HCT116 (cell line): ENCODE measurements at regions not wholly inside any gene's neighbourhood (a gene's known extent, or its start where the extent isn't known, plus 50 kb on each side); places are given as distances from the start of the nearest gene placed in this dataset.

Experiments
- ATAC-seq: fragments of 200-7000 bp; cut with Tn5 transposase; 2 replicates; pipeline ENCODE4 v1.9.1; 2020; ENCODE audit warnings: mild to moderate bottlenecking, moderate library complexity
- BruUV-seq: library from RNA; stranded (reverse); fragments of 400-500 nt; replicated peaks from 2 replicates; lab custom pipeline; 2021; lab: Mats Ljungman, UMichigan
- CTCF ChIA-PET: fragments of 300-600 bp; sonication (Branson Sonifier 250); formaldehyde crosslinking; loops from one replicate; lab custom pipeline; 2021; ENCODE audit warnings: antibody characterized with exemption; lab: Charles Lee
- POLR2A ChIA-PET: fragments of 300-600, 350-600 bp; sonication (Branson Sonifier 250); formaldehyde crosslinking; loops from one replicate; lab custom pipeline; 2021; ENCODE audit warnings: antibody characterized with exemption; lab: Charles Lee
- RAD21 ChIA-PET, 2 experiments: fragments of 300-600 bp; sonication (Branson Sonifier 250); formaldehyde crosslinking; loops; one replicate each; lab custom pipeline; 2023; ENCODE audit warnings: low total read pairs in 2 of 2; ENCODE audit not compliant: uncharacterized antibody in 2 of 2, unreplicated experiment in 2 of 2, low non-redundant PET in 1 of 2; lab: Charles Lee
- DNase-seq: peaks from one replicate; pipeline ENCODE4 v3.0.0-alpha.2; 2010; ENCODE audit warnings: low read depth, low spot score
- H2AFZ ChIP-seq: fragments of 200-600 bp; shearing (Covaris generic), sonication (generic); 2 replicates; pipeline ENCODE4 v1.6.1; 2017; ENCODE audit warnings: low read depth, mixed run types, mixed read lengths, antibody characterized with exemption, low read length; ENCODE audit not compliant: poor library complexity, severe bottlenecking
- H3K27ac ChIP-seq: 2 replicates; pipeline ENCODE4 v1.5.1; 2012; ENCODE audit warnings: low read depth, low read length
- H3K27me3 ChIP-seq: fragments of 200-600 bp; sonication (generic); 2 replicates; pipeline ENCODE4 v1.6.1; 2016; ENCODE audit warnings: mixed run types, low read length, mixed read lengths; ENCODE audit not compliant: insufficient read depth
- H3K36me3 ChIP-seq, 2 experiments: fragments of 200-500 bp in 1 of 2; fragments of 200-600 bp in 1 of 2; sonication (Bioruptor generic) in 1 of 2; sonication (generic) in 1 of 2; 2 replicates each; pipeline versions ENCODE4 v1.5.1 to v1.6.1; 2014 to 2016; ENCODE audit warnings: low read length in 2 of 2, inconsistent platforms in 1 of 2, mixed read lengths in 1 of 2, mixed run types in 1 of 2; ENCODE audit not compliant: insufficient read depth in 2 of 2, control insufficient read depth in 1 of 2
- H3K4me1 ChIP-seq, 2 experiments: fragments of 200-600 bp in 1 of 2; sonication (generic) in 1 of 2; 2 replicates each; pipeline versions ENCODE4 v1.5.1 to v1.6.1; 2012 to 2017; ENCODE audit warnings: low read length in 2 of 2, inconsistent platforms in 1 of 2, mild to moderate bottlenecking in 1 of 2, mixed read lengths in 1 of 2, mixed run types in 1 of 2, moderate library complexity in 1 of 2; ENCODE audit not compliant: insufficient read depth in 2 of 2, control insufficient read depth in 1 of 2
- H3K4me2 ChIP-seq: fragments of 200-600 bp; sonication (generic); 2 replicates; pipeline ENCODE4 v1.6.1; 2017; ENCODE audit warnings: mixed run types, low read length, mixed read lengths
- H3K4me3 ChIP-seq, 2 experiments: fragments of 200-600 bp in 1 of 2; sonication (generic) in 1 of 2; replicated peaks in 1 of 2; 2 replicates each; pipeline ENCODE4 v1.5.1; 2011 to 2016; ENCODE audit warnings: low read length in 2 of 2, control low read depth in 1 of 2, low read depth in 1 of 2, mild to moderate bottlenecking in 1 of 2, mixed read lengths in 1 of 2, mixed run types in 1 of 2
- H3K79me2 ChIP-seq: fragments of 200-600 bp; sonication (generic); 2 replicates; pipeline ENCODE4 v1.6.1; 2017; ENCODE audit warnings: mild to moderate bottlenecking, mixed run types, low read length, moderate library complexity, mixed read lengths; ENCODE audit not compliant: insufficient read depth
- H3K9ac ChIP-seq: fragments of 200-600 bp; sonication (generic); 2 replicates; pipeline ENCODE4 v1.6.1; 2016; ENCODE audit warnings: low read length, mixed read lengths
- H3K9me2 ChIP-seq: fragments of 200-600 bp; sonication (generic), shearing (Covaris generic); 2 replicates; pipeline ENCODE4 v1.6.1; 2017; ENCODE audit warnings: mixed run types, mild to moderate bottlenecking, moderate library complexity; ENCODE audit not compliant: insufficient read depth
- H3K9me3 ChIP-seq, 2 experiments: fragments of 200-500 bp in 1 of 2; fragments of 200-600 bp in 1 of 2; sonication (Bioruptor generic) in 1 of 2; sonication (generic) in 1 of 2; 2 replicates each; pipeline ENCODE4 v1.6.1; 2014 to 2017; ENCODE audit warnings: low read length in 2 of 2, mixed read lengths in 2 of 2, inconsistent platforms in 1 of 2, low read depth in 1 of 2, mild to moderate bottlenecking in 1 of 2, mixed run types in 1 of 2, moderate library complexity in 1 of 2; ENCODE audit not compliant: control insufficient read depth in 1 of 2, insufficient read depth in 1 of 2
- H4K20me1 ChIP-seq: fragments of 200-600 bp; sonication (generic), shearing (Covaris generic); 2 replicates; pipeline ENCODE4 v1.6.1; 2017; ENCODE audit warnings: mixed run types, mild to moderate bottlenecking, moderate library complexity; ENCODE audit not compliant: insufficient read depth
- ATF3 ChIP-seq: IDR thresholded peaks from 2 replicates; pipeline ENCODE4 v1.6.1; 2012
- CBX3 ChIP-seq: IDR thresholded peaks from 2 replicates; pipeline ENCODE4 v1.6.1; 2012; ENCODE audit warnings: low read depth
- CEBPB ChIP-seq: IDR thresholded peaks from 2 replicates; pipeline ENCODE4 v1.6.1; 2012; ENCODE audit warnings: low read depth
- CTCF ChIP-seq, 3 experiments: fragments of 200-600 bp in 1 of 3; sonication (generic) in 1 of 3; IDR thresholded peaks in 2 of 3; conservative IDR thresholded peaks in 1 of 3; 2 replicates each; pipeline ENCODE4 v1.5.1; 2012 to 2017; ENCODE audit warnings: low read depth in 2 of 3, low read length in 2 of 3, antibody characterized with exemption in 1 of 3, borderline replicate concordance in 1 of 3, control low read depth in 1 of 3, mild to moderate bottlenecking in 1 of 3, mixed read lengths in 1 of 3, mixed run types in 1 of 3, moderate library complexity in 1 of 3; ENCODE audit not compliant: insufficient read depth in 1 of 3
- EGR1 ChIP-seq: IDR thresholded peaks from 2 replicates; pipeline ENCODE4 v1.6.1; 2012; ENCODE audit warnings: low read depth
- ELF1 ChIP-seq: IDR thresholded peaks from 2 replicates; pipeline ENCODE4 v1.6.1; 2012; ENCODE audit warnings: low read depth, borderline replicate concordance
- EZH2 ChIP-seq: fragments of 200-600 bp; sonication (generic); IDR thresholded peaks from 2 replicates; pipeline ENCODE4 v1.6.1; 2017; ENCODE audit warnings: antibody characterized with exemption, mixed run types
- JUND ChIP-seq: IDR thresholded peaks from 2 replicates; pipeline ENCODE4 v1.6.1; 2012
- RAD21 ChIP-seq: IDR thresholded peaks from 2 replicates; pipeline ENCODE4 v1.6.1; 2012; ENCODE audit warnings: low read depth, mild to moderate bottlenecking
- REST ChIP-seq: IDR thresholded peaks from 2 replicates; pipeline ENCODE4 v1.6.1; 2012; ENCODE audit warnings: low read depth
- SIN3A ChIP-seq: IDR thresholded peaks from 2 replicates; pipeline ENCODE4 v1.6.1; 2012; ENCODE audit warnings: low read depth
- SRF ChIP-seq: IDR thresholded peaks from 2 replicates; pipeline ENCODE4 v1.6.1; 2012; ENCODE audit warnings: low read depth
- TCF7L2 ChIP-seq: IDR thresholded peaks from 2 replicates; pipeline ENCODE4 v1.7.0; 2011; ENCODE audit warnings: borderline replicate concordance, inconsistent platforms; ENCODE audit not compliant: insufficient read depth, insufficient read length; ENCODE audit errors: extremely low read depth
- YY1 ChIP-seq: IDR thresholded peaks from 2 replicates; pipeline ENCODE4 v1.6.1; 2011; ENCODE audit warnings: low read length, low read depth, moderate library complexity, mild to moderate bottlenecking; ENCODE audit not compliant: insufficient replicate concordance; ENCODE audit errors: extremely low read depth
- ZFX ChIP-seq: fragments of 450-650 bp; IDR thresholded peaks from 2 replicates; pipeline ENCODE4 v1.6.1; 2017
- intact Hi-C: fragments of 100-400 bp; cut with micrococcal nuclease; formaldehyde crosslinking; loops from 2 replicates; pipeline ENCODE4 v1.10.0; 2022
- TF ChIP-seq, protein P1 (sequence below): IDR thresholded peaks from 2 replicates; pipeline ENCODE4 v1.6.1; 2012

DNA sequence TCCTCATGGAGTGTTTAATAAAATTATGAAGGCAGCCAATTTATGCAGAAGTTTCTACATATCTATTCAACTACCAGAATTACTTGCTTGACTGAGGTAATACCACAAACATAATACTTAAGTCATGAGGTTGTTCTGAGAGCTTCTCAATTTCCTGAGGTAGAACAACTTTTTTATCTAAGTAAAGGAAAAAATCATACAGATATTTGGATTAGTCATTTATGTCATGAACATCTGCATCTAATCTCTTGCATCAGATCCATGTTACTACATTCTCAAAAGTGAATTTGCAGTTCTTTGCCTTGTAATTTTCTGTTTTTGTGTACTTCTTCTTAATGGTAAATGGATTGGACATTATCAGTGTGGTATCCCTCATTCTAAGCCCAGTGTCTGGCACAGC lies 60.4 kb upstream of the RGMB start:
- POLR2A ChIA-PET, result no interaction called here
- DNase-seq (no peak), ATAC-seq (no peak)
- no peaks in the 10 kb centered on the region for H3K9me3 ChIP-seq
- RAD21 ChIA-PET, result no interaction called here
- no peak overlapping the region for H2AFZ ChIP-seq
- no peaks in the 10 kb centered on the region for H3K9me2 ChIP-seq
- no peaks in the 10 kb centered on the region for H4K20me1 ChIP-seq
- intact Hi-C loops, result no loop called here
- no peak overlapping the region for H3K9ac ChIP-seq
- H3K79me2 ChIP-seq, result no peaks in the 10 kb centered on the region
- BruUV-seq, result no TSS peak
- CTCF ChIA-PET, result no interaction called here
- H3K4me3 ChIP-seq, result no peak overlapping the region
- H3K36me3 ChIP-seq, result no peaks in the 10 kb centered on the region
- no peaks in the 10 kb centered on the region for H3K27me3 ChIP-seq
- TF ChIP-seq ATF3 (no peak), CTCF (IDR thresholded peaks at IDR 0.05 in 2 of 3, conservative IDR thresholded peaks at IDR 0.05 in 1 of 3; ENCODE audit: borderline replicate concordance in 1 of 3, insufficient read depth in 1 of 3, low read depth in 2 of 3, low read length in 2 of 3) (no peak), RAD21 (no peak), ELF1 (no peak), SRF (no peak), CEBPB (no peak), EZH2 (no peak), EGR1 (no peak), ZFX (no peak), TCF7L2 (no peak), REST (no peak), SIN3A (no peak), CBX3 (no peak), JUND (no peak), YY1 (no peak)
- TF ChIP-seq, protein P1, sequence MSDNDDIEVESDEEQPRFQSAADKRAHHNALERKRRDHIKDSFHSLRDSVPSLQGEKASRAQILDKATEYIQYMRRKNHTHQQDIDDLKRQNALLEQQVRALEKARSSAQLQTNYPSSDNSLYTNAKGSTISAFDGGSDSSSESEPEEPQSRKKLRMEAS, result no peak
- no peaks in the 10 kb centered on the region for H3K4me1 ChIP-seq
- H3K4me2 ChIP-seq, result no peak overlapping the region
- no peak overlapping the region for H3K27ac ChIP-seq
